ENCODE measurements at regions not wholly inside any gene's neighbourhood (a gene's known extent, or its start where the extent isn't known, plus 50 kb on each side); places are given as distances from the start of the nearest gene placed in this dataset.

DNA sequence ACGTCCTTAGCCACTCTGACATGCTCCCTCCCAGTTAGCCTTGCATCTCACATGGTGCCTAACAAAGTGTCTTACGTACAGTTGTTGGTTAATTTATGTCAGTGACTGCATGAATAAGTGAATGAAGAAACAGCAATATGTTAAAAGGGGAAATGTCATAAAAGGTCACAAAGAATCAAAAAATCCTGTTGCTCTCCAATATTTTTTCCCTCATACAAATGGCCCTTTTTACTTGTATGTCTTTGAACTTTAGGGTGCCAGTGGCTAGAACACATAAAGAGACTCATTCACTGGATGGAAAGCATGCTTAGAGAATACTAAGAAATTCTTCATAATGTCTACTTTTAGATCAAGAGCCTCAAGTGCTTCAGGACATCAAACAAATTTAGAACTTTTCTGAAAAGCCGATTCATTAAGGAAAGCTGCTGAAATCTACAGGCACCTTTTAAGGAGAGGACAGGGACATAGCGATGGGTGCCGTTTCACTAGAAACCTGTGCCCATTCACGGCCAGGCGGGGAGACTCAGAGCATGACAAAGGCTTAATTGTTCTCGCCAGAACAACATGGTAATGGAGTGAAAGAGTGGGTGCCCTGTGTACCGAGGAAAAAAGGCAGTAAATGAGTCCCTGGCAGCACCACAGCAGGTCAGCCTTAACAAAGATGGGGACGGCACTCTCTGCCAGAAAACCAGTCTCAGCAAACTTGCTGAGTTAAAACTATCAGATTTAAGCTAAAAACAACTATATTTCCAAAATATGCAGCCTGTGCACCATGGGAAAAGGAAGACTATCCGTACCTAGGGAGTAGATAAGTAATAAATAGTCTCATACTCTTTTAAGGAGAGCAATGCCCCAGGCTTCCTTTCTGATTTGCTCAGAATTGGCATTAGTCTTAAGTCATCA, 71.6 kb upstream of the SPTBN1 start:
- TF ChIP-seq, protein P1, sequence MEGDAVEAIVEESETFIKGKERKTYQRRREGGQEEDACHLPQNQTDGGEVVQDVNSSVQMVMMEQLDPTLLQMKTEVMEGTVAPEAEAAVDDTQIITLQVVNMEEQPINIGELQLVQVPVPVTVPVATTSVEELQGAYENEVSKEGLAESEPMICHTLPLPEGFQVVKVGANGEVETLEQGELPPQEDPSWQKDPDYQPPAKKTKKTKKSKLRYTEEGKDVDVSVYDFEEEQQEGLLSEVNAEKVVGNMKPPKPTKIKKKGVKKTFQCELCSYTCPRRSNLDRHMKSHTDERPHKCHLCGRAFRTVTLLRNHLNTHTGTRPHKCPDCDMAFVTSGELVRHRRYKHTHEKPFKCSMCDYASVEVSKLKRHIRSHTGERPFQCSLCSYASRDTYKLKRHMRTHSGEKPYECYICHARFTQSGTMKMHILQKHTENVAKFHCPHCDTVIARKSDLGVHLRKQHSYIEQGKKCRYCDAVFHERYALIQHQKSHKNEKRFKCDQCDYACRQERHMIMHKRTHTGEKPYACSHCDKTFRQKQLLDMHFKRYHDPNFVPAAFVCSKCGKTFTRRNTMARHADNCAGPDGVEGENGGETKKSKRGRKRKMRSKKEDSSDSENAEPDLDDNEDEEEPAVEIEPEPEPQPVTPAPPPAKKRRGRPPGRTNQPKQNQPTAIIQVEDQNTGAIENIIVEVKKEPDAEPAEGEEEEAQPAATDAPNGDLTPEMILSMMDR (IDR thresholded peaks at IDR 0.05): no peak
- TF ChIP-seq POLR2A (IDR thresholded peaks at IDR 0.05): no peak
